ENCODE measurements at regions not wholly inside any gene's neighbourhood (a gene's known extent, or its start where the extent isn't known, plus 50 kb on each side); places are given as distances from the start of the nearest gene placed in this dataset.

- no peak overlapping the region for H3K4me3 ChIP-seq (ENCODE audit: low read length)
- no peak for TF ChIP-seq CTCF (conservative IDR thresholded peaks at IDR 0.05; ENCODE audit: low read length)
- DNase-seq (ENCODE audit: low read depth): no peak
Observed at GRCh38 chr2:11013196-11013595, 101.5 kb downstream of the KCNF1 start.

- no peak for DNase-seq (ENCODE audit: low read depth)
- TF ChIP-seq CTCF (conservative IDR thresholded peaks at IDR 0.05; ENCODE audit: low read length): no peak
- no peak overlapping the region for H3K4me3 ChIP-seq (ENCODE audit: low read length)
Observed at GRCh38 chr2:11014026-11014425, 102.3 kb downstream of the KCNF1 start.

GRCh38 chr2:11016735-11017388, 105.1 kb downstream of the KCNF1 start:
- no peak overlapping the region for H3K4me3 ChIP-seq (ENCODE audit: low read length)
- TF ChIP-seq CTCF (conservative IDR thresholded peaks at IDR 0.05; ENCODE audit: low read length): no peak
- no peak for DNase-seq (ENCODE audit: low read depth)

GRCh38 chr2:11017921-11018320, 106.2 kb downstream of the KCNF1 start:
- TF ChIP-seq CTCF (conservative IDR thresholded peaks at IDR 0.05; ENCODE audit: low read length): no peak
- no peak overlapping the region for H3K4me3 ChIP-seq (ENCODE audit: low read length)
- no peak for DNase-seq (ENCODE audit: low read depth)

- DNase-seq (ENCODE audit: low read depth): no peak
- no peak overlapping the region for H3K4me3 ChIP-seq (ENCODE audit: low read length)
- TF ChIP-seq CTCF (conservative IDR thresholded peaks at IDR 0.05; ENCODE audit: low read length): no peak
Observed at GRCh38 chr2:11018651-11019185, 107.0 kb downstream of the KCNF1 start.

- TF ChIP-seq CTCF (conservative IDR thresholded peaks at IDR 0.05; ENCODE audit: low read length): no peak
- no peak for DNase-seq (ENCODE audit: low read depth)
- H3K4me3 ChIP-seq (ENCODE audit: low read length): no peak overlapping the region
Observed at GRCh38 chr2:11019614-11020013, 107.9 kb downstream of the KCNF1 start.

- no peak for TF ChIP-seq CTCF (conservative IDR thresholded peaks at IDR 0.05; ENCODE audit: low read length)
- DNase-seq (ENCODE audit: low read depth): no peak
- H3K4me3 ChIP-seq (ENCODE audit: low read length): no peak overlapping the region
Observed at GRCh38 chr2:11022064-11022463, 110.3 kb downstream of the KCNF1 start.

Measured in AG10803 (cell line).